ENCODE measurements at regions not wholly inside any gene's neighbourhood (a gene's known extent, or its start where the extent isn't known, plus 50 kb on each side); places are given as distances from the start of the nearest gene placed in this dataset.

GRCh38 chr7:120218712-120219111 lies 54.3 kb upstream of the KCND2 start:
- no peak for ATAC-seq

GRCh38 chr7:120221666-120222065 lies 51.3 kb upstream of the KCND2 start:
- no peak for ATAC-seq
